HG03565 (cell line): ENCODE measurements at regions not wholly inside any gene's neighbourhood (a gene's known extent, or its start where the extent isn't known, plus 50 kb on each side); places are given as distances from the start of the nearest gene placed in this dataset.
"Not testable (repeated sequence)": the region's sequence is repeated elsewhere in the genome, so short reads cannot be mapped to it uniquely, and the experiment has no call there.

ENCODE experiments used
- ATAC-seq: cut with Tn5 transposase; IDR thresholded peaks from one replicate; pipeline ENCODE4 v1.9.1; 2021; ENCODE audit warnings: mild to moderate bottlenecking, moderate library complexity; ENCODE audit not compliant: unreplicated experiment

- no peak for ATAC-seq
Measured at GRCh38 chr4:118410138-118410537, 57.3 kb upstream of the PRSS12 start.

- peak; percentile 56 for ATAC-seq
Measured at GRCh38 chr4:118417325-118417724, 64.5 kb upstream of the PRSS12 start.

- ATAC-seq: not testable (repeated sequence)
Measured at GRCh38 chr4:118417800-118418199, 65.0 kb upstream of the PRSS12 start.

GRCh38 chr4:118418396-118418795 is 65.6 kb upstream of the PRSS12 start:
- not testable (repeated sequence) for ATAC-seq

GRCh38 chr4:118419626-118420025 is 66.8 kb upstream of the PRSS12 start:
- not testable (repeated sequence) for ATAC-seq

- ATAC-seq: not testable (repeated sequence)
Measured at GRCh38 chr4:118424062-118424461, 71.3 kb upstream of the PRSS12 start.

GRCh38 chr4:118428881-118429280 is 76.1 kb upstream of the PRSS12 start:
- ATAC-seq: not testable (repeated sequence)

GRCh38 chr4:118432359-118432758 is 79.6 kb upstream of the PRSS12 start:
- not testable (repeated sequence) for ATAC-seq

- not testable (repeated sequence) for ATAC-seq
Measured at GRCh38 chr4:118433612-118434375, 81.0 kb upstream of the PRSS12 start.

GRCh38 chr4:118435415-118435814 is 82.6 kb upstream of the PRSS12 start:
- ATAC-seq: not testable (repeated sequence)

GRCh38 chr4:118442115-118442837 is 89.5 kb upstream of the PRSS12 start:
- ATAC-seq: not testable (repeated sequence)

GRCh38 chr4:118447397-118447796 is 94.6 kb upstream of the PRSS12 start:
- ATAC-seq: not testable (repeated sequence)

- not testable (repeated sequence) for ATAC-seq
Measured at GRCh38 chr4:118454857-118455256, 102.1 kb upstream of the PRSS12 start.

GRCh38 chr4:118461435-118461834 is 108.6 kb upstream of the PRSS12 start:
- not testable (repeated sequence) for ATAC-seq

GRCh38 chr4:118465831-118466230 is 113.0 kb upstream of the PRSS12 start:
- not testable (repeated sequence) for ATAC-seq

GRCh38 chr4:118474001-118474626 is 121.3 kb upstream of the PRSS12 start:
- ATAC-seq: not testable (repeated sequence)

- not testable (repeated sequence) for ATAC-seq
Measured at GRCh38 chr4:118474771-118475170, 122.0 kb upstream of the PRSS12 start.

GRCh38 chr4:118475901-118476300 is 123.1 kb upstream of the PRSS12 start:
- not testable (repeated sequence) for ATAC-seq

- not testable (repeated sequence) for ATAC-seq
Measured at GRCh38 chr4:118477826-118478225, 125.0 kb upstream of the PRSS12 start.

- ATAC-seq: not testable (repeated sequence)
Measured at GRCh38 chr4:118485801-118486314, 133.1 kb upstream of the PRSS12 start.

- not testable (repeated sequence) for ATAC-seq
Measured at GRCh38 chr4:118492963-118493362, 140.2 kb upstream of the PRSS12 start.
